ENCODE measurements at regions not wholly inside any gene's neighbourhood (a gene's known extent, or its start where the extent isn't known, plus 50 kb on each side); places are given as distances from the start of the nearest gene placed in this dataset.

GRCh38 chr16:51321251-51321650 lies 170.2 kb upstream of the SALL1 start:
- POLR2A ChIA-PET: no interaction called here
- CTCF ChIA-PET: interaction anchor here (0.9 kb wide), 1 partner anchor 27 kb away, joined by 3 read pairs; no protein-coding TSS in a partner anchor
- DNase-seq (ENCODE audit: extremely low spot score): no peak
- TF ChIP-seq CTCF (IDR thresholded peaks at IDR 0.05; ENCODE audit: control extremely low read depth, extremely low read depth, low read depth, missing control alignments): no peak

GRCh38 chr16:51317575-51317974 lies 166.5 kb upstream of the SALL1 start:
- POLR2A ChIA-PET: no interaction called here
- DNase-seq (ENCODE audit: extremely low spot score): no peak
- no peak for TF ChIP-seq CTCF (IDR thresholded peaks at IDR 0.05; ENCODE audit: control extremely low read depth, extremely low read depth, low read depth, missing control alignments)
- CTCF ChIA-PET: no interaction called here

DNA sequence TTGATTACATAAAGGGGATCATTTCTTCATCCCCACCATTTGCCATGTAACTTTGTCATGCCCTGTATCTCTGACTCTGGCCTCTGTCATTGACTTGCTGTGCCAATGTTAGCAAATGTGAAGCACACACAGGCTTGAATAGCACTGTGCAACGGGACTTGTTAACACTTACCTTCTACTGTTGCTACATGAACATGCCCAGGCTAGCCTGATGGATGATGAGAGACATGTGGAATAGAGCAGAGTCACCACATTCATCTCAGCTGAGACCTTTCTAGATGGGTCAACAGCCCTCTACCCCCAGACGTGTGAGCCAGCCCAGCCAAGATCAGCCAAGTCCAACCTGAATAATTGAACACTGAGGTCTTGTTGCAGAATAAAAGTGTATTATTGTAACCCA lies 162.1 kb upstream of the SALL1 start:
- ChIA-PET POLR2A (no interaction called here), CTCF (interaction anchor here (1.1 kb wide), 1 partner anchor 24 kb away, joined by 3 read pairs; no protein-coding TSS in a partner anchor)
- TF ChIP-seq CTCF (IDR thresholded peaks at IDR 0.05; ENCODE audit: control extremely low read depth, extremely low read depth, low read depth, missing control alignments): no peak
- no peak for DNase-seq (ENCODE audit: extremely low spot score)

DNA sequence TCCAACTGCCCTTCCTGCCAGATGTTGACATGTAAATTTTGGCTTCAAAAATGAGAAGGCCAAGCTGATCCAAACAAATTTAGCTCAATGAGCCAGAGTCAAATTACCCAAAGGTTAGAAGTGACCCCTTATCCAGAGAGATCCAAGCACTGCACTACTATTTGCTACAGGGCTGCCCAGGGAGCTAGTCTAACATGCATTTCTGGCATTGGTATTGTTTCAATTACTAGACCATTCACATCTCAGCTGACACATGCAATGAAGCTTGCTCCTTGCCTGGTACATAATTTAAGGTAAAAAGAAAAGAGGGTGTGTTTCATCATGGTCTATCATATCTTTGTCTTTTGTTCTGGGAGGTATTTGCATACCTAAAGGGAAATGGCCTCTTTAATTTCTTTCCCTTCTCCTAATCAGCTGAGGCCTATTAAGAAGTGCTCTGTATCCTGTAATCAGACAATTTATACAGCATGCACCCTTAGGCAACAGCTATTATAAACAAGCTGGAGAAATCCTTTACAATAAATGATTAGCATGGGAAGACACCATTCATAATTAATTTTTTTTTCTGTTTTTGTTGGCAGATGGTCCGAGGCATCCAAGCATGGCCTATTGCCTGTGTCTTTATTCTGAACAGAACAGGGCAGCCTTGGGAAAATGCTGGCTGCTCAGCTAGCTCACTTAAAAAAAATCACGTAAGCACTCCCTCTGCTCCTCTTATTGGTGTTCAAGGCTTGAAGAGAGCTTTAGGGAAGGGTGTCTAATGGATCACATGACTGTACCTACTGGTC lies 161.5 kb upstream of the SALL1 start:
- no peak for DNase-seq (ENCODE audit: extremely low spot score)
- POLR2A ChIA-PET: no interaction called here
- TF ChIP-seq CTCF (IDR thresholded peaks at IDR 0.05; ENCODE audit: control extremely low read depth, extremely low read depth, low read depth, missing control alignments): no peak
- CTCF ChIA-PET: interaction anchor here (1.1 kb wide), 1 partner anchor 24 kb away, joined by 3 read pairs; no protein-coding TSS in a partner anchor

GRCh38 chr16:51310159-51310558 lies 159.1 kb upstream of the SALL1 start:
- no peak for DNase-seq (ENCODE audit: extremely low spot score)
- POLR2A ChIA-PET: no interaction called here
- no peak for TF ChIP-seq CTCF (IDR thresholded peaks at IDR 0.05; ENCODE audit: control extremely low read depth, extremely low read depth, low read depth, missing control alignments)
- CTCF ChIA-PET: no interaction called here

- no peak for TF ChIP-seq CTCF (IDR thresholded peaks at IDR 0.05; ENCODE audit: control extremely low read depth, extremely low read depth, low read depth, missing control alignments)
- DNase-seq (ENCODE audit: extremely low spot score): no peak
- CTCF ChIA-PET: no interaction called here
- POLR2A ChIA-PET: no interaction called here
Measured at GRCh38 chr16:51306886-51307595, 156.0 kb upstream of the SALL1 start.

Measured in GM10248 (cell line).